ENCODE measurements at regions not wholly inside any gene's neighbourhood (a gene's known extent, or its start where the extent isn't known, plus 50 kb on each side); places are given as distances from the start of the nearest gene placed in this dataset.
"Not testable (repeated sequence)": the region's sequence is repeated elsewhere in the genome, so short reads cannot be mapped to it uniquely, and the experiment has no call there.

GRCh38 chr9:97219443-97220140 is 87.9 kb upstream of the CCDC180 start:
- H3K9me3 ChIP-seq (replicated peaks in 1 of 2; ENCODE audit: control insufficient read depth in 2 of 2, insufficient read depth in 1 of 2, low read depth in 1 of 2, low read length in 2 of 2); H4K91ac ChIP-seq (ENCODE audit: low read depth, low read length, poor library complexity); H2BK12ac ChIP-seq (ENCODE audit: low read length); H3K4me1 ChIP-seq (ENCODE audit: control insufficient read depth in 2 of 2, insufficient read depth in 1 of 2, low read depth in 1 of 2, low read length in 2 of 2); H3K14ac ChIP-seq (ENCODE audit: low read length); H3K9ac ChIP-seq (ENCODE audit: low read depth, low read length, poor library complexity); H3K18ac ChIP-seq (ENCODE audit: low read length); H2BK120ac ChIP-seq (ENCODE audit: low read depth, low read length); H3K27ac ChIP-seq (replicated peaks; ENCODE audit: low read length); H3K36me3 ChIP-seq (replicated peaks in 1 of 2; ENCODE audit: control insufficient read depth in 2 of 2, insufficient read depth in 2 of 2, low read length in 2 of 2); H2AFZ ChIP-seq (ENCODE audit: low read length); H2BK15ac ChIP-seq (ENCODE audit: low read length); DNase-seq (ENCODE audit: low spot score); H2AK5ac ChIP-seq (ENCODE audit: low read depth, low read length); H3K4ac ChIP-seq (ENCODE audit: low read length); H4K8ac ChIP-seq (ENCODE audit: low read depth, low read length); H3K4me2 ChIP-seq (ENCODE audit: insufficient read depth, low read length, poor library complexity, severe bottlenecking); H3K23ac ChIP-seq (ENCODE audit: low read depth, low read length, poor library complexity); H3K4me3 ChIP-seq (ENCODE audit: low read length in 2 of 2); H2BK5ac ChIP-seq (ENCODE audit: low read length); H3K79me1 ChIP-seq (ENCODE audit: low read depth, low read length): not testable (repeated sequence)
- 93% methylated on average over 1 of the region's 12 CpGs; no CpG with 5 or more reads in 1 of the 2 donors for WGBS, 2 donors (ENCODE audit: extremely low coverage in 2 of 2, insufficient read length in 2 of 2, insufficient replicate concordance in 1 of 2)
- H3K27me3 ChIP-seq (ENCODE audit: control insufficient read depth in 3 of 3, insufficient read depth in 3 of 3, low read depth in 1 of 3, low read length in 3 of 3): peaks cover 0 to 44% (median 18%) of the 10 kb centered on the region in 3 experiments

GRCh38 chr9:97215127-97215526 is 92.3 kb upstream of the CCDC180 start:
- not testable (repeated sequence) for H3K27ac ChIP-seq (replicated peaks; ENCODE audit: low read length); H2BK12ac ChIP-seq (ENCODE audit: low read length); H2BK15ac ChIP-seq (ENCODE audit: low read length); DNase-seq (ENCODE audit: low spot score); H4K91ac ChIP-seq (ENCODE audit: low read depth, low read length, poor library complexity); H3K4me1 ChIP-seq (ENCODE audit: control insufficient read depth in 2 of 2, insufficient read depth in 1 of 2, low read depth in 1 of 2, low read length in 2 of 2); H4K8ac ChIP-seq (ENCODE audit: low read depth, low read length); H2BK5ac ChIP-seq (ENCODE audit: low read length); H3K14ac ChIP-seq (ENCODE audit: low read length); H3K4me2 ChIP-seq (ENCODE audit: insufficient read depth, low read length, poor library complexity, severe bottlenecking); H3K4ac ChIP-seq (ENCODE audit: low read length); H3K9me3 ChIP-seq (replicated peaks in 1 of 2; ENCODE audit: control insufficient read depth in 2 of 2, insufficient read depth in 1 of 2, low read depth in 1 of 2, low read length in 2 of 2); H3K79me1 ChIP-seq (ENCODE audit: low read depth, low read length); H2AK5ac ChIP-seq (ENCODE audit: low read depth, low read length); H3K36me3 ChIP-seq (replicated peaks in 1 of 2; ENCODE audit: control insufficient read depth in 2 of 2, insufficient read depth in 2 of 2, low read length in 2 of 2); H2AFZ ChIP-seq (ENCODE audit: low read length); H3K4me3 ChIP-seq (ENCODE audit: low read length in 2 of 2); H3K9ac ChIP-seq (ENCODE audit: low read depth, low read length, poor library complexity); H3K23ac ChIP-seq (ENCODE audit: low read depth, low read length, poor library complexity); H3K18ac ChIP-seq (ENCODE audit: low read length); H2BK120ac ChIP-seq (ENCODE audit: low read depth, low read length)
- WGBS, 2 donors (ENCODE audit: extremely low coverage in 2 of 2, insufficient read length in 2 of 2, insufficient replicate concordance in 1 of 2): no CpG with 5 or more reads among the region's 10 CpGs
- H3K27me3 ChIP-seq (ENCODE audit: control insufficient read depth in 3 of 3, insufficient read depth in 3 of 3, low read depth in 1 of 3, low read length in 3 of 3): peaks cover 0 to 25% (median 13%) of the 10 kb centered on the region in 3 experiments

GRCh38 chr9:97214556-97214955 is 92.9 kb upstream of the CCDC180 start:
- H3K9me3 ChIP-seq (replicated peaks in 1 of 2; ENCODE audit: control insufficient read depth in 2 of 2, insufficient read depth in 1 of 2, low read depth in 1 of 2, low read length in 2 of 2); H2BK15ac ChIP-seq (ENCODE audit: low read length); H4K8ac ChIP-seq (ENCODE audit: low read depth, low read length); H2BK120ac ChIP-seq (ENCODE audit: low read depth, low read length); H2BK12ac ChIP-seq (ENCODE audit: low read length); H3K4ac ChIP-seq (ENCODE audit: low read length); H3K4me2 ChIP-seq (ENCODE audit: insufficient read depth, low read length, poor library complexity, severe bottlenecking); H3K18ac ChIP-seq (ENCODE audit: low read length); DNase-seq (ENCODE audit: low spot score); H2AFZ ChIP-seq (ENCODE audit: low read length); H3K4me1 ChIP-seq (ENCODE audit: control insufficient read depth in 2 of 2, insufficient read depth in 1 of 2, low read depth in 1 of 2, low read length in 2 of 2); H3K23ac ChIP-seq (ENCODE audit: low read depth, low read length, poor library complexity); H3K4me3 ChIP-seq (ENCODE audit: low read length in 2 of 2); H3K27ac ChIP-seq (replicated peaks; ENCODE audit: low read length); H3K9ac ChIP-seq (ENCODE audit: low read depth, low read length, poor library complexity); H2AK5ac ChIP-seq (ENCODE audit: low read depth, low read length); H3K79me1 ChIP-seq (ENCODE audit: low read depth, low read length); H4K91ac ChIP-seq (ENCODE audit: low read depth, low read length, poor library complexity); H3K36me3 ChIP-seq (replicated peaks in 1 of 2; ENCODE audit: control insufficient read depth in 2 of 2, insufficient read depth in 2 of 2, low read length in 2 of 2); H2BK5ac ChIP-seq (ENCODE audit: low read length); H3K14ac ChIP-seq (ENCODE audit: low read length): not testable (repeated sequence)
- no CpG with 5 or more reads among the region's 6 CpGs for WGBS, 2 donors (ENCODE audit: extremely low coverage in 2 of 2, insufficient read length in 2 of 2, insufficient replicate concordance in 1 of 2)
- H3K27me3 ChIP-seq (ENCODE audit: control insufficient read depth in 3 of 3, insufficient read depth in 3 of 3, low read depth in 1 of 3, low read length in 3 of 3): peaks cover 0 to 19% (median 10%) of the 10 kb centered on the region in 3 experiments

GRCh38 chr9:97199683-97200082 is 107.8 kb upstream of the CCDC180 start:
- H2BK120ac ChIP-seq (ENCODE audit: low read depth, low read length); H3K27me3 ChIP-seq (ENCODE audit: control insufficient read depth in 3 of 3, insufficient read depth in 3 of 3, low read depth in 1 of 3, low read length in 3 of 3); H3K4me1 ChIP-seq (ENCODE audit: control insufficient read depth in 2 of 2, insufficient read depth in 1 of 2, low read depth in 1 of 2, low read length in 2 of 2); H3K14ac ChIP-seq (ENCODE audit: low read length); H3K18ac ChIP-seq (ENCODE audit: low read length); H2AFZ ChIP-seq (ENCODE audit: low read length); H3K4me2 ChIP-seq (ENCODE audit: insufficient read depth, low read length, poor library complexity, severe bottlenecking); H3K27ac ChIP-seq (replicated peaks; ENCODE audit: low read length); H2BK15ac ChIP-seq (ENCODE audit: low read length); H2BK12ac ChIP-seq (ENCODE audit: low read length); H3K23ac ChIP-seq (ENCODE audit: low read depth, low read length, poor library complexity); H2BK5ac ChIP-seq (ENCODE audit: low read length); H4K8ac ChIP-seq (ENCODE audit: low read depth, low read length); H3K36me3 ChIP-seq (replicated peaks in 1 of 2; ENCODE audit: control insufficient read depth in 2 of 2, insufficient read depth in 2 of 2, low read length in 2 of 2); DNase-seq (ENCODE audit: low spot score); H3K4ac ChIP-seq (ENCODE audit: low read length); H3K9ac ChIP-seq (ENCODE audit: low read depth, low read length, poor library complexity); H3K4me3 ChIP-seq (ENCODE audit: low read length in 2 of 2); H2AK5ac ChIP-seq (ENCODE audit: low read depth, low read length); H4K91ac ChIP-seq (ENCODE audit: low read depth, low read length, poor library complexity); H3K79me1 ChIP-seq (ENCODE audit: low read depth, low read length); H3K9me3 ChIP-seq (replicated peaks in 1 of 2; ENCODE audit: control insufficient read depth in 2 of 2, insufficient read depth in 1 of 2, low read depth in 1 of 2, low read length in 2 of 2): not testable (repeated sequence)
- no CpG with 5 or more reads among the region's 20 CpGs for WGBS, 2 donors (ENCODE audit: extremely low coverage in 2 of 2, insufficient read length in 2 of 2, insufficient replicate concordance in 1 of 2)
